Psoas muscle (tissue), 7 donors: ENCODE measurements at regions not wholly inside any gene's neighbourhood (a gene's known extent, or its start where the extent isn't known, plus 50 kb on each side); places are given as distances from the start of the nearest gene placed in this dataset.
"Not testable (repeated sequence)": the region's sequence is repeated elsewhere in the genome, so short reads cannot be mapped to it uniquely, and the experiment has no call there.

Source experiments
- ATAC-seq, 4 donors: fragments of 200-7000 bp; cut with Tn5 transposase; one replicate each; pipeline ENCODE4 v1.9.1; 2020; ENCODE audit warnings: moderate library complexity in 3 of 4, mild to moderate bottlenecking in 2 of 4
- DNase-seq, 2 donors: peaks; one replicate each; pipeline ENCODE4 v3.0.0-alpha.2; 2020
- H3K27ac ChIP-seq: fragments of 200-600 bp; one replicate; pipeline ENCODE4 v1.8.0; 2022
- H3K27me3 ChIP-seq, 3 donors: fragments of 200-600 bp in 1 of 3; one replicate each; pipeline versions ENCODE4 v1.6.1 to v1.8.0; 2013 to 2022; ENCODE audit warnings: low read length in 2 of 3, mild to moderate bottlenecking in 2 of 3, moderate library complexity in 1 of 3; ENCODE audit not compliant: insufficient read depth in 3 of 3
- H3K36me3 ChIP-seq, 2 donors: fragments of 200-600 bp in 1 of 2; one replicate each; pipeline versions ENCODE4 v1.6.1 to v1.8.0; 2013 to 2022; ENCODE audit warnings: low read depth in 1 of 2, mild to moderate bottlenecking in 1 of 2, moderate library complexity in 1 of 2; ENCODE audit not compliant: insufficient read depth in 1 of 2
- H3K4me1 ChIP-seq: fragments of 200-600 bp; one replicate; pipeline ENCODE4 v1.8.0; 2022
- H3K4me3 ChIP-seq: fragments of 200-600 bp; one replicate; pipeline ENCODE4 v1.8.0; 2022; ENCODE audit warnings: mild to moderate bottlenecking
- H3K9me3 ChIP-seq: fragments of 200-600 bp; one replicate; pipeline ENCODE4 v1.8.0; 2022
- CTCF ChIP-seq: fragments of 200-600 bp; IDR thresholded peaks from one replicate; pipeline ENCODE4 v1.8.0; 2022; ENCODE audit warnings: antibody characterized with exemption
- WGBS, 3 donors: extraction: QIAGEN DNeasy Blood & Tissue Kit; methylation state at CpG; one replicate each; pipeline versions ENCODE4 v1.1.6 to v1.1.7; 2013; 5-methylcytosine and 5-hydroxymethylcytosine counted together
- intact Hi-C, 2 donors: fragments of 100-400 bp; cut with DNase I; formaldehyde crosslinking; loops; one replicate each; pipeline versions ENCODE4 v1.11.0 to v1.14.2; 2022
- donor health status: healthy with polysubstance abuse.
- donor health status: DM: no; HTN: no; CAD: no; lungs with moderate emphysema.
- donor health status: Bipolar disorder and iron deficiency.
- donor health status: healthy.
- donor health status: DM: yes; HTN: yes; CAD: no.
- donor health status: DM: no; HTN: no; CAD: no.
- donor health status: DM: yes; HTN: yes; CAD: no.

- 35 to 41% (median 41%) methylated on average over 9 of the region's 9 CpGs for WGBS, 3 donors
- no peaks in the 10 kb centered on the region for H3K4me1 ChIP-seq
- no peak for ATAC-seq
- no peaks in the 10 kb centered on the region for H3K27me3 ChIP-seq
- TF ChIP-seq CTCF = no peak
- no peaks in the 10 kb centered on the region for H3K9me3 ChIP-seq
- H3K27ac ChIP-seq = no peak overlapping the region
- DNase-seq = no peak
- H3K4me3 ChIP-seq = no peak overlapping the region
- H3K36me3 ChIP-seq = no peaks in the 10 kb centered on the region
- intact Hi-C loops = no loop called here
Observed at GRCh38 chr1:74964508-74965102, 169.6 kb upstream of the LHX8 start.

- Histone ChIP-seq H3K27ac (no peak overlapping the region), H3K9me3 (no peaks in the 10 kb centered on the region), H3K27me3 (no peaks in the 10 kb centered on the region), H3K36me3 (no peaks in the 10 kb centered on the region), H3K4me1 (no peaks in the 10 kb centered on the region), H3K4me3 (no peak overlapping the region)
- 61 to 71% (median 64%) methylated on average over 2 of the region's 2 CpGs for WGBS, 3 donors
- TF ChIP-seq CTCF = no peak
- intact Hi-C loops = no loop called here
- no peak for ATAC-seq
- no peak for DNase-seq
Observed at GRCh38 chr1:74969566-74970135, 164.5 kb upstream of the LHX8 start.

- no peak for TF ChIP-seq CTCF
- Histone ChIP-seq H3K27me3 (no peaks in the 10 kb centered on the region), H3K4me3 (no peak overlapping the region), H3K36me3 (no peaks in the 10 kb centered on the region), H3K4me1 (no peaks in the 10 kb centered on the region), H3K9me3 (no peaks in the 10 kb centered on the region), H3K27ac (no peak overlapping the region)
- ATAC-seq (no peak), DNase-seq (no peak)
- intact Hi-C loops = no loop called here
- whole genome bisulfite sequencing, 3 donors = 17 to 31% (median 23%) methylated on average over 2 of the region's 2 CpGs
Observed at GRCh38 chr1:74971982-74972381, 162.2 kb upstream of the LHX8 start.

- H3K4me1 ChIP-seq = no peaks in the 10 kb centered on the region
- DNase-seq (no peak), ATAC-seq (no peak)
- no peaks in the 10 kb centered on the region for H3K36me3 ChIP-seq
- TF ChIP-seq CTCF = no peak
- intact Hi-C loops = no loop called here
- no peak overlapping the region for H3K4me3 ChIP-seq
- no peaks in the 10 kb centered on the region for H3K9me3 ChIP-seq
- no peaks in the 10 kb centered on the region for H3K27me3 ChIP-seq
- H3K27ac ChIP-seq = no peak overlapping the region
Observed at GRCh38 chr1:74976491-74976890, 157.7 kb upstream of the LHX8 start.

GRCh38 chr1:74992448-74992847, 141.7 kb upstream of the LHX8 start:
- H3K27me3 ChIP-seq, DNase-seq, H3K9me3 ChIP-seq: not testable (repeated sequence)

More at GRCh38 chr1:74992448-74992847, 141.7 kb upstream of the LHX8 start:
- H3K36me3 ChIP-seq, ATAC-seq, H3K27ac ChIP-seq, H3K4me1 ChIP-seq, H3K4me3 ChIP-seq, intact Hi-C loops: not testable (repeated sequence)
- 95 to 98% (median 97%) methylated on average over 1 of the region's 1 CpG for WGBS, 3 donors
